H1 (cell line): ENCODE measurements at regions not wholly inside any gene's neighbourhood (a gene's known extent, or its start where the extent isn't known, plus 50 kb on each side); places are given as distances from the start of the nearest gene placed in this dataset.
A peak's percentile ranks its signal among the peaks of the same experiment; 100 is the strongest.

Source experiments
- CTCF ChIA-PET: fragments of 300-600 bp; sonication (Branson Sonifier 250); formaldehyde crosslinking; loops from one replicate; lab custom pipeline; 2021; ENCODE audit not compliant: partially characterized antibody; lab: Charles Lee
- POLR2A ChIA-PET: fragments of 300-600 bp; sonication (Branson Sonifier 250); formaldehyde crosslinking; loops from one replicate; lab custom pipeline; 2021; ENCODE audit warnings: inconsistent platforms; ENCODE audit not compliant: partially characterized antibody; lab: Charles Lee
- DNase-seq, 2 experiments: peaks; one replicate each; pipeline versions ENCODE4 v3.0.0 to v3.0.0-alpha.2; 2010 to 2022; ENCODE audit warnings: low spot score in 2 of 2, low read depth in 1 of 2, mixed read lengths in 1 of 2
- FAIRE-seq: peaks from 2 replicates; lab custom pipeline; 2011; peaks lifted over from hg19 to GRCh38; lab: Jason Lieb, UNC
- H2AFZ ChIP-seq: 2 replicates; pipeline ENCODE4 v1.8.1; 2012; ENCODE audit warnings: low read length, inconsistent platforms
- H2AK5ac ChIP-seq: 2 replicates; pipeline ENCODE4 v1.6.1; 2013; ENCODE audit warnings: low read depth, low read length
- H2BK120ac ChIP-seq: replicated peaks from 2 replicates; pipeline ENCODE3; 2013; ENCODE audit warnings: low read depth, low read length, inconsistent platforms
- H2BK12ac ChIP-seq: 2 replicates; pipeline ENCODE4 v1.6.1; 2013; ENCODE audit warnings: low read depth, low read length
- H2BK15ac ChIP-seq: 2 replicates; pipeline ENCODE4 v1.6.1; 2013; ENCODE audit warnings: low read length
- H2BK20ac ChIP-seq: 2 replicates; pipeline ENCODE4 v1.6.1; 2013; ENCODE audit warnings: low read length
- H2BK5ac ChIP-seq: 2 replicates; pipeline ENCODE4 v1.6.1; 2013; ENCODE audit warnings: low read depth, low read length
- H3K14ac ChIP-seq: 2 replicates; pipeline ENCODE4 v1.6.1; 2013; ENCODE audit warnings: inconsistent platforms; ENCODE audit not compliant: insufficient read length
- H3K18ac ChIP-seq: 2 replicates; pipeline ENCODE4 v1.6.1; 2013; ENCODE audit warnings: low read length; ENCODE audit errors: extremely low read depth
- H3K23ac ChIP-seq: 2 replicates; pipeline ENCODE4 v1.6.1; 2013; ENCODE audit warnings: inconsistent platforms; ENCODE audit not compliant: insufficient read length
- H3K23me2 ChIP-seq: 2 replicates; pipeline ENCODE4 v1.6.1; 2013; ENCODE audit warnings: low read depth, low read length
- H3K27ac ChIP-seq: 2 replicates; pipeline ENCODE4 v1.6.1; 2011; ENCODE audit warnings: low read depth, low read length, inconsistent platforms
- H3K27me3 ChIP-seq, 4 experiments: replicated peaks in 1 of 4; 1 replicate in 1 of 4; 2 replicates in 3 of 4; pipeline versions ENCODE4 v1.6.1 to v1.8.1; 2011 to 2013; ENCODE audit warnings: low read length in 3 of 4, mild to moderate bottlenecking in 3 of 4, inconsistent platforms in 2 of 4, mixed read lengths in 2 of 4, moderate library complexity in 1 of 4; ENCODE audit not compliant: control insufficient read depth in 3 of 4, insufficient read depth in 3 of 4; ENCODE audit errors: extremely low read depth in 1 of 4
- H3K36me3 ChIP-seq, 4 experiments: 2 replicates each; pipeline versions ENCODE4 v1.6.1 to v1.8.1; 2011 to 2013; ENCODE audit warnings: mild to moderate bottlenecking in 4 of 4, low read length in 3 of 4, moderate library complexity in 2 of 4, control low read depth in 1 of 4, inconsistent platforms in 1 of 4; ENCODE audit not compliant: insufficient read depth in 4 of 4, control insufficient read depth in 2 of 4
- H3K4ac ChIP-seq: replicated peaks from 2 replicates; pipeline ENCODE3; 2013; ENCODE audit warnings: low read length, low read depth, mixed read lengths, inconsistent platforms; ENCODE audit not compliant: insufficient read length
- H3K4me1 ChIP-seq, 4 experiments: replicated peaks in 1 of 4; 1 replicate in 1 of 4; 2 replicates in 3 of 4; pipeline versions ENCODE4 v1.6.1 to v1.8.1; 2011 to 2013; ENCODE audit warnings: low read length in 3 of 4, inconsistent platforms in 2 of 4, mixed read lengths in 1 of 4; ENCODE audit not compliant: insufficient read depth in 4 of 4, control insufficient read depth in 3 of 4
- H3K4me2 ChIP-seq, 2 experiments: 2 replicates each; pipeline versions ENCODE4 v1.6.1 to v1.8.1; 2011 to 2013; ENCODE audit warnings: low read depth in 2 of 2, low read length in 2 of 2, control low read depth in 1 of 2, inconsistent platforms in 1 of 2, mild to moderate bottlenecking in 1 of 2; ENCODE audit not compliant: insufficient read depth in 1 of 2
- H3K4me3 ChIP-seq, 4 experiments: fragments of 200-600, 300-600 bp in 1 of 4; sonication (generic), shearing (Covaris generic), sonication (Bioruptor Twin) in 1 of 4; 2 replicates each; pipeline versions ENCODE4 v1.5.1 to v1.8.1; 2011 to 2016; ENCODE audit warnings: low read length in 4 of 4, low read depth in 3 of 4, control low read depth in 2 of 4, inconsistent platforms in 2 of 4, mild to moderate bottlenecking in 2 of 4, mixed read lengths in 1 of 4, moderate library complexity in 1 of 4; ENCODE audit not compliant: insufficient read depth in 2 of 4; ENCODE audit errors: extremely low read depth in 1 of 4
- H3K56ac ChIP-seq: replicated peaks from 2 replicates; pipeline ENCODE3; 2013; ENCODE audit warnings: low read depth, mild to moderate bottlenecking, mixed read lengths, low read length, inconsistent platforms; ENCODE audit not compliant: insufficient read length
- H3K79me1 ChIP-seq: 2 replicates; pipeline ENCODE4 v1.6.1; 2013; ENCODE audit warnings: low read depth, low read length, control low read depth
- H3K79me2 ChIP-seq, 2 experiments: 2 replicates each; pipeline versions ENCODE4 v1.6.1 to v1.8.1; 2012 to 2013; ENCODE audit warnings: low read length in 2 of 2, mild to moderate bottlenecking in 2 of 2, inconsistent platforms in 1 of 2; ENCODE audit not compliant: insufficient read depth in 2 of 2, control insufficient read depth in 1 of 2
- H3K9ac ChIP-seq, 4 experiments: replicated peaks in 1 of 4; 1 replicate in 1 of 4; 2 replicates in 3 of 4; pipeline versions ENCODE4 v1.6.1 to v1.8.1; 2011 to 2013; ENCODE audit warnings: low read depth in 3 of 4, low read length in 3 of 4, control low read depth in 2 of 4, mild to moderate bottlenecking in 2 of 4, moderate library complexity in 2 of 4, inconsistent platforms in 1 of 4; ENCODE audit errors: extremely low read depth in 1 of 4
- H3K9me3 ChIP-seq, 2 experiments: 2 replicates each; pipeline versions ENCODE4 v1.6.1 to v1.8.1; 2012 to 2013; ENCODE audit warnings: mild to moderate bottlenecking in 2 of 2, moderate library complexity in 2 of 2, control low read depth in 1 of 2, inconsistent platforms in 1 of 2, low read depth in 1 of 2, low read length in 1 of 2, mixed read lengths in 1 of 2; ENCODE audit not compliant: insufficient read depth in 2 of 2
- H4K20me1 ChIP-seq, 2 experiments: replicated peaks in 1 of 2; 2 replicates each; pipeline versions ENCODE3 to v1.8.1; 2011 to 2013; ENCODE audit warnings: inconsistent platforms in 2 of 2, low read length in 2 of 2, mild to moderate bottlenecking in 1 of 2; ENCODE audit not compliant: insufficient read depth in 2 of 2, control insufficient read depth in 1 of 2
- H4K5ac ChIP-seq: 2 replicates; pipeline ENCODE4 v1.6.1; 2013; ENCODE audit warnings: low read length, low read depth, mixed read lengths, inconsistent platforms; ENCODE audit not compliant: insufficient read length
- H4K8ac ChIP-seq: 2 replicates; pipeline ENCODE4 v1.8.0; 2013; ENCODE audit warnings: mild to moderate bottlenecking, moderate library complexity, low read length, inconsistent platforms; ENCODE audit not compliant: insufficient read depth; ENCODE audit errors: extremely low read depth
- H4K91ac ChIP-seq: replicated peaks from 2 replicates; pipeline ENCODE3; 2013; ENCODE audit warnings: low read length, mixed read lengths, inconsistent platforms; ENCODE audit not compliant: insufficient read length
- CBX8 ChIP-seq: fragments of 300-800, 300-1000 bp; sonication (generic); IDR thresholded peaks from 2 replicates; pipeline ENCODE4 v1.7.1; 2016; ENCODE audit warnings: low read depth, low read length, borderline replicate concordance
- CREB1 ChIP-seq: IDR thresholded peaks from 2 replicates; pipeline ENCODE4 v1.6.1; 2012; ENCODE audit warnings: inconsistent platforms
- WGBS, 2 experiments: shearing (Covaris generic) in 1 of 2; methylation state at CpG; one replicate each; pipeline versions ENCODE4 v1.1.6 to v1.1.7; 2013 to 2015; ENCODE audit warnings: low lambda C conversion rate in 2 of 2, mixed read lengths in 2 of 2, inconsistent platforms in 1 of 2, low coverage in 1 of 2, missing lambda C conversion rate in 1 of 2; ENCODE audit not compliant: insufficient replicate concordance in 2 of 2, insufficient coverage in 1 of 2, insufficient read length in 1 of 2; ENCODE audit errors: extremely low coverage in 1 of 2, missing lambda C conversion rate in 1 of 2; 5-methylcytosine and 5-hydroxymethylcytosine counted together

DNA sequence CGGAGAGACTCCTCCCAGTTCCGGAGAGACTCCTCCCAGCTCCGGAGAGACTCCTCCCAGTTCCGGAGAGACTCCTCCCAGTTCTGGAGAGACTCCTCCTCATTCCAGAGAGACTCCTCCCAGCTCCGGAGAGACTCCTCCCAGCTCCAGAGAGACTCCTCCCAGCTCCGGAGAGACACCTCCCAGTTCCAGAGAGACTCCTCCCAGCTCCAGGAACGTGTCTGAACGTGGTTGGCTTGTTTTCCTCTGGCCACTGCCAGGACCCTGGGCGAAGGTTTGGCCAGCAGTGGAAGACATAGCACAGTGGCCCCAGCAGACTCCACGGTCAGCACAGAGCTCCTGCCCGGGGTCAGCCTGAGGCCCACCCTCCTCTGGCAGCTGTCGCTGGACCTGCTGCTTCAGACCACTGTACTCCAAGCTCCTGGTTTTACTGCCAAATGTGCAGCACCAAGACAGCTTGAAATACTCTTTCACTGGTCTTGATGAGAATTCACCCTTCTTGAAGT, 122.3 kb upstream of the AFDN start:
- Histone ChIP-seq H3K79me1 (no peaks in the 10 kb centered on the region), H2BK20ac (no peak overlapping the region), H2BK15ac (no peak overlapping the region), H2BK120ac (no peak overlapping the region), H3K27ac (no peak overlapping the region), H3K56ac (no peak overlapping the region), H2BK12ac (0 out of 2 replicates have a peak overlapping the region, but pooled peaks have one; percentile 68), H3K4me2 (no peak overlapping the region), H3K4ac (no peak overlapping the region), H3K23ac (no peak overlapping the region), H3K9me3 (no peaks in the 10 kb centered on the region), H2BK5ac (no peak overlapping the region), H2AFZ (no peak overlapping the region), H4K8ac (peak overlapping the region; percentile 14; the same call in 1 of the 2 replicates), H3K14ac (no peak overlapping the region), H2AK5ac (no peak overlapping the region), H4K91ac (no peak overlapping the region), H3K4me1 (peaks cover 0 to 4% (median 1%) of the 10 kb centered on the region in 4 experiments; a peak in 3 of 7 replicates), H3K9ac (no peak overlapping the region), H4K20me1 (no peaks in the 10 kb centered on the region), H3K79me2 (no peaks in the 10 kb centered on the region), H3K4me3 (no peak overlapping the region), H3K36me3 (no peaks in the 10 kb centered on the region), H3K23me2 (no peaks in the 10 kb centered on the region), H3K18ac (no peak overlapping the region), H3K27me3 (no peaks in the 10 kb centered on the region; a peak in 1 of 7 replicates), H4K5ac (no peak overlapping the region)
- TF ChIP-seq CBX8 (no peak), CREB1 (no peak)
- 90% methylated on average over 12 of the region's 12 CpGs; no CpG with 5 or more reads in 1 of the 2 experiments for WGBS, 2 experiments
- ChIA-PET POLR2A (no interaction called here), CTCF (interaction anchor here (0.6 to 1.7 kb wide), 2 partner anchors 12 to 257 kb away, joined by 3 to 6 read pairs; no protein-coding TSS in a partner anchor)
- DNase-seq (no peak), FAIRE-seq (no peak)
